Progenitor cell of endocrine pancreas (in vitro differentiated cells): ENCODE measurements at regions not wholly inside any gene's neighbourhood (a gene's known extent, or its start where the extent isn't known, plus 50 kb on each side); places are given as distances from the start of the nearest gene placed in this dataset.

Source experiments
- DNase-seq: peaks from one replicate; pipeline ENCODE4 v3.0.0; 2021; ENCODE audit warnings: low spot score; ENCODE audit not compliant: unreplicated experiment
- H3K27ac Mint-ChIP-seq: 2 replicates; pipeline ENCODE4 v1.8.0; 2021; ENCODE audit warnings: mild to moderate bottlenecking, moderate library complexity, mixed read lengths
- H3K27me3 Mint-ChIP-seq: 2 replicates; pipeline ENCODE4 v1.8.0; 2021; ENCODE audit warnings: mixed read lengths
- H3K36me3 Mint-ChIP-seq: 2 replicates; pipeline ENCODE4 v1.8.0; 2022; ENCODE audit warnings: mixed read lengths; ENCODE audit not compliant: insufficient read depth
- H3K4me1 Mint-ChIP-seq: 2 replicates; pipeline ENCODE4 v1.8.0; 2021; ENCODE audit warnings: low read depth, mixed read lengths
- H3K4me3 Mint-ChIP-seq: 2 replicates; pipeline ENCODE4 v1.8.0; 2021; ENCODE audit warnings: low read depth, mild to moderate bottlenecking, moderate library complexity, mixed read lengths
- H3K9me3 Mint-ChIP-seq: 2 replicates; pipeline ENCODE4 v1.8.0; 2021; ENCODE audit warnings: low read depth, mixed read lengths
- TF ChIP-seq, protein P1 (sequence below): fragments of 200-600 bp; sonication (generic); IDR thresholded peaks from one replicate; pipeline ENCODE4 v1.5.0; 2021; ENCODE audit warnings: antibody characterized with exemption, mild to moderate bottlenecking; ENCODE audit not compliant: unreplicated experiment

DNA sequence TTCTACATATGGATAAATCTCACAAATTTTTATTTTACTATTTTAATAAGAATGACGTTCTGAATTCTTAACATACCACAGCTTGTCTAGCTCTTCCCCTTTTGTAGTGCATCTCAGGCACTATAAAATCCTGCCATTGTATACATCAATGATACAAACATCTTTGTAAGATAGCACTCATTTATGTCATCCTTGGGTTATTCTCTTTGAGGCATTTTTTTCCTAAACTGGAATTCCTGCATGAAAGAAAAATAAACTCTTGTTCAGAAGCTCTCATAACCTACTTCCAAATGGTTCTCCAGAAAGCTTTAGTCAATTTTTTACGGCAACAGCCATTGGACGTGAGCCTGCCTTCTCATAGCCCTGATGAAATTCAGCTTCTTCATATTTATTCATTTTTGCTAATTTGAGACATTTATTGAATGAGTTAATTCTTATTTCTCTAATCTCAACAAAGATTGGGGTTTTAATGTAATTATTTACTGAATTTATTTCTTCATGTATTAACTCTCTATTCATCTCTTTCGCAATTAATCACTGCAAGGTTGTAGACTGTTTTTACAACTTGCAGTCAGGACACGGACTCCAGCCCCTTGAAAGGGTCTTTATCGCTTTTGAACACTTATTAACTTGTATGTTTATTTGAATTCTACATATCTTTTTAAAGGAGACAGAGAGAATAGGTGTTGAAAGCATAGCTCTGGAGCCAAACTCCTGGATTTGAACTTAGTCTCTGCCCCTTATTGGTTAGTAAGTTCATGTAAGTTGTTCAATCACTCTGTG is 57.6 kb upstream of the PARD3B start:
- Mint-ChIP-seq H3K36me3 (no peaks in the 10 kb centered on the region), H3K27ac (peak overlapping the region; percentile 27), H3K4me1 (peaks cover 29% of the 10 kb centered on the region), H3K4me3 (no peak overlapping the region), H3K9me3 (no peaks in the 10 kb centered on the region), H3K27me3 (no peaks in the 10 kb centered on the region)
- no peak for DNase-seq
- TF ChIP-seq, protein P1, sequence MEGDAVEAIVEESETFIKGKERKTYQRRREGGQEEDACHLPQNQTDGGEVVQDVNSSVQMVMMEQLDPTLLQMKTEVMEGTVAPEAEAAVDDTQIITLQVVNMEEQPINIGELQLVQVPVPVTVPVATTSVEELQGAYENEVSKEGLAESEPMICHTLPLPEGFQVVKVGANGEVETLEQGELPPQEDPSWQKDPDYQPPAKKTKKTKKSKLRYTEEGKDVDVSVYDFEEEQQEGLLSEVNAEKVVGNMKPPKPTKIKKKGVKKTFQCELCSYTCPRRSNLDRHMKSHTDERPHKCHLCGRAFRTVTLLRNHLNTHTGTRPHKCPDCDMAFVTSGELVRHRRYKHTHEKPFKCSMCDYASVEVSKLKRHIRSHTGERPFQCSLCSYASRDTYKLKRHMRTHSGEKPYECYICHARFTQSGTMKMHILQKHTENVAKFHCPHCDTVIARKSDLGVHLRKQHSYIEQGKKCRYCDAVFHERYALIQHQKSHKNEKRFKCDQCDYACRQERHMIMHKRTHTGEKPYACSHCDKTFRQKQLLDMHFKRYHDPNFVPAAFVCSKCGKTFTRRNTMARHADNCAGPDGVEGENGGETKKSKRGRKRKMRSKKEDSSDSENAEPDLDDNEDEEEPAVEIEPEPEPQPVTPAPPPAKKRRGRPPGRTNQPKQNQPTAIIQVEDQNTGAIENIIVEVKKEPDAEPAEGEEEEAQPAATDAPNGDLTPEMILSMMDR: no peak

DNA sequence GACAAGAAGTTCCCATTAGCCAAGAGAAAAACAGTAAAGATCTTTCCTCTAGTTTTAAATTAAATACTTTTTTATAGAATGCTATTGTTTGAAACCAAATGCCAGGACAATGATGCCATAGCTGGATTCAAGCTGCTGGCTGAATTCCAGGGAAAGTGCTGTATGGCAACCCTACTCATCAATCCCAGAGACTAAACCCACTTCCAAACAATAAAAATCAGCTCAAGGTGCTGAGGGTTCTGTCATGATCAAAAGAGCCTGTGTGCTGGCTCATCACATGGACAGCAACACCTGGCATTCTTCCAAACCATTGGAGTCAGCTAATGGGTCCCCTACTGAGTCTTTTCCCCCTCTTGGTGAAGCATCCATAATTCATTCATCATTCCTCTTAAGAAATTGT is 53.7 kb upstream of the PARD3B start:
- H3K36me3 Mint-ChIP-seq: no peaks in the 10 kb centered on the region
- no peaks in the 10 kb centered on the region for H3K9me3 Mint-ChIP-seq
- DNase-seq: no peak
- TF ChIP-seq, protein P1: no peak
- H3K27me3 Mint-ChIP-seq: no peaks in the 10 kb centered on the region
- H3K4me1 Mint-ChIP-seq: peaks cover 26% of the 10 kb centered on the region
- H3K27ac Mint-ChIP-seq: no peak overlapping the region
- no peak overlapping the region for H3K4me3 Mint-ChIP-seq

DNA sequence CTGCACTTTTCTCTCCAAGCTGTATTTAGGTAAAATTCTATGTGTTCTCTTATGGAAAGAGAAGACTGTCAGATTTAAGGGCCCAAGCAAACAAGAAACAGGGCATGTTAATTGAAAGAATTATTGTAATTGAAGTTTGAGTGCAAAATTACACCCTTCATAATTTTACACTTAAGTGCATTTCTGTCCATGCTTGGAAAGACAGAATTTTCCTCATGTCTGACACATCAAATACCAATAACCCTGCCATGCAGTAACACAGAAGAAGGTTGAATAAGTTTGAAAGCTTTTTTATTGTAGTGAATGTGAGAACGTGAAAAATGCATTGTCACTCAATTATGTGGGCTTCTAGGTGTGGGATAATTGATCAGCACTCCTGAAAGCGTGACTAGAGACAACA is 52.9 kb upstream of the PARD3B start:
- Mint-ChIP-seq H3K9me3 (no peaks in the 10 kb centered on the region), H3K36me3 (no peaks in the 10 kb centered on the region), H3K4me1 (peaks cover 20% of the 10 kb centered on the region), H3K27ac (no peak overlapping the region), H3K27me3 (no peaks in the 10 kb centered on the region), H3K4me3 (no peak overlapping the region)
- no peak for DNase-seq
- TF ChIP-seq, protein P1: no peak

DNA sequence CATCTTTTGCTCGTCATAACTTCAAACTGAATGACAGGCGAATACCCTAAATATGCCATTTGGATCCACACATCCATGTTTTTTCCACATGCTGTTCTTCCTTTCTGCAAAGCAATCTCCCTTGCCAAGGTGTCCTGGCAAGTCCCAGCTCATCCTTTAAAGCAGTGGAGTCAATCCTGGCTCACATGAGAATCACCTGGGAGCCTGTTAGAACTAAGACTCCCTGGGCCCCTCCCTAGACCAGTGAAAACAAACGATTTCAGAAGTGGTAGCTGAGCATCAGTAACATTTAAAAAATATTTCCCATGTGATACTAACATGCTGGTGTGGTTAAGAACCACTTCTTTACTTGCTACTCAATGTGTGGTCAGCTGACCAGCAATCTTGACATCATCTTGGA is 50.6 kb upstream of the PARD3B start:
- no peaks in the 10 kb centered on the region for H3K9me3 Mint-ChIP-seq
- TF ChIP-seq, protein P1: no peak
- DNase-seq: no peak
- peaks cover 5% of the 10 kb centered on the region for H3K4me1 Mint-ChIP-seq
- H3K27ac Mint-ChIP-seq: no peak overlapping the region
- no peak overlapping the region for H3K4me3 Mint-ChIP-seq
- H3K27me3 Mint-ChIP-seq: no peaks in the 10 kb centered on the region
- no peaks in the 10 kb centered on the region for H3K36me3 Mint-ChIP-seq

DNA sequence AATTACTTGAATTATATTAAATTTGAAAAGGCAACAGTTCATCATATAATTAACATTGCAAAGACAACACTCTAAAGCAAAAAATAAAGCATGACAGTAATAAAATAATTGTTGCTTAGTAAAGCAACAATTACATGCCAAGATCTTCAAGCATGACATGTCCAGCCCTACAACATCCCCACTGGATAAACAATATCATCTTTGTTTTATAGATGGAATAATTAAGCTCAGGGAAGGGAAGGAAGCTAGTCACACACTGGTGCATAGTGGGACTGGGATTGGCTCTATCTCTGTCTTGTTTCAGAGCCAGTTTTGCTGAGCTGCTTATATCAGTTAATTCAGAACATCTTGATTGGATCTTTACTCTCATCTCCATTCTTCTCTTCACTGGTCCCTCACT is 49.9 kb upstream of the PARD3B start:
- TF ChIP-seq, protein P1: no peak
- no peaks in the 10 kb centered on the region for H3K9me3 Mint-ChIP-seq
- H3K36me3 Mint-ChIP-seq: no peaks in the 10 kb centered on the region
- peaks cover 4% of the 10 kb centered on the region for H3K4me1 Mint-ChIP-seq
- no peak for DNase-seq
- H3K4me3 Mint-ChIP-seq: no peak overlapping the region
- H3K27me3 Mint-ChIP-seq: no peaks in the 10 kb centered on the region
- no peak overlapping the region for H3K27ac Mint-ChIP-seq
